Gastrocnemius medialis (tissue), 4 donors: ENCODE measurements at regions not wholly inside any gene's neighbourhood (a gene's known extent, or its start where the extent isn't known, plus 50 kb on each side); places are given as distances from the start of the nearest gene placed in this dataset.
"Not testable (repeated sequence)": the region's sequence is repeated elsewhere in the genome, so short reads cannot be mapped to it uniquely, and the experiment has no call there.

Experiments
- ATAC-seq, 2 donors: fragments of 150-250 bp; one replicate each; pipeline ENCODE4 v1.9.1; 2016
- DNase-seq, 2 donors: peaks; one replicate each; pipeline ENCODE4 v3.0.0-alpha.2; 2019
- H3K27ac ChIP-seq, 4 donors: fragments of 200-600 bp; sonication (generic); 1 replicate in 1 of 4; 2 replicates in 3 of 4; pipeline ENCODE4 v1.5.1; 2016 to 2018; ENCODE audit warnings: mild to moderate bottlenecking in 2 of 4, moderate library complexity in 1 of 4
- H3K27me3 ChIP-seq, 3 donors: fragments of 200-600 bp; sonication (generic) in 2 of 3; 1 replicate in 1 of 3; 2 replicates in 2 of 3; pipeline versions ENCODE4 v1.5.1 to v1.6.0; 2016 to 2019; ENCODE audit warnings: mild to moderate bottlenecking in 1 of 3, moderate library complexity in 1 of 3
- H3K36me3 ChIP-seq, 2 donors: fragments of 200-600 bp; sonication (generic) in 1 of 2; one replicate each; pipeline ENCODE4 v1.5.1; 2017 to 2018
- H3K4me1 ChIP-seq, 2 donors: fragments of 200-600 bp; sonication (generic) in 1 of 2; one replicate each; pipeline ENCODE4 v1.5.1; 2016 to 2017; ENCODE audit warnings: mild to moderate bottlenecking in 2 of 2
- H3K4me3 ChIP-seq, 4 donors: fragments of 200-600 bp; sonication (generic) in 3 of 4; 1 replicate in 1 of 4; 2 replicates in 3 of 4; pipeline ENCODE4 v1.5.1; 2016 to 2019; ENCODE audit warnings: mild to moderate bottlenecking in 2 of 4
- H3K9me3 ChIP-seq, 3 donors: fragments of 200-600 bp; sonication (generic) in 2 of 3; 1 replicate in 1 of 3; 2 replicates in 2 of 3; pipeline ENCODE4 v1.5.1; 2016 to 2019
- CTCF ChIP-seq, 5 experiments: fragments of 450-650 bp in 3 of 5; fragments of 200-600 bp in 2 of 5; sonication (generic) in 2 of 5; IDR thresholded peaks in 4 of 5; conservative IDR thresholded peaks in 1 of 5; 1 replicate in 4 of 5; 2 replicates in 1 of 5; pipeline ENCODE4 v1.5.1; 2016 to 2019; ENCODE audit warnings: antibody characterized with exemption in 5 of 5, mild to moderate bottlenecking in 3 of 5, moderate library complexity in 3 of 5
- POLR2A ChIP-seq, 2 donors: fragments of 450-650 bp; IDR thresholded peaks; one replicate each; pipeline ENCODE4 v1.6.1; 2017; ENCODE audit warnings: antibody characterized with exemption in 2 of 2, mild to moderate bottlenecking in 2 of 2, moderate library complexity in 2 of 2
- in situ Hi-C, 4 donors: fragments of 200-750 bp; cut with MboI; loops; one replicate each; pipeline versions ENCODE4 v1.15.0 to v1.8.0; 2017; ENCODE audit warnings: low sequenced_read_pairs in 4 of 4
- intact Hi-C: fragments of 100-400 bp; cut with DNase I; formaldehyde crosslinking; loops from one replicate; pipeline ENCODE4 v1.15.1; 2023; ENCODE audit warnings: low total_unique reads

DNA sequence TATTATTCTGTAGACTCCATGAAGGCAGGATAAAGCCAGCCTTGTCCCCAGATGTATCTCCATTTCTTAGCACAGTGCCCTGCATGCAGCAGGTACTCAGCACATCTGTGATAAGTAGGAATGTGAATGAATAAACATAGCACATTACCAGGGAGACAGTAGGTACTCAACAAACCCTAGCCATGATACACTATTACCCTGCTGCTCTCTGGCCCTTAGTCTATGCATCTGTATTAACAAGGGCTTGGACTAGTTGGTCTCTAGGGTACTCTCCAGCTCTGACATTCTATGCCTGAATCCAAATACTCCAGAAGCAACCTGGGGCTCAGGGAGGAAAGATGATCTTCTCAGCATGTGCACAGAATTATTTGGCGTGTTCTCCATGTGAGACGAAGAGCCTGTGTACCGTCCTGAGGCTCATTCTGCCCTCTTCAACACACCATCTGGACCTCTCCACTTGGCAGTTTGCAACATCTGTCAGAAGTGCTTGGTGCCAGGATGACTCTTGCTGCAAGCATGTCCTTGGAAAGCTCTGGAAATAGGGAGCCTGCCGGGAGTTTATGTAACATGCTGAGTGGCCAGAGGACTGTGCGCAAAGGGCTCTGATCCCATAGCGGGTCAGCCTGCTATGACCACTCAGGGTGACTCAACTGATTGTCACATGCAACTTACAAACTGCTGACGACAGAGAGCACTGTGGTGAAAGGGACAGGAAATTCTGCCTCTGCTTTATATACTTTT lies 228.2 kb upstream of the USP24 start:
- peak; percentile 91 to 93 for DNase-seq
- no peak overlapping the region for H3K4me3 ChIP-seq
- in situ Hi-C loops (no loop called here), intact Hi-C loops (loop anchor here (5.0 kb wide), 1 partner anchor 1139 kb away; no protein-coding TSS in a partner anchor)
- H3K9me3 ChIP-seq, result no peaks in the 10 kb centered on the region
- H3K27me3 ChIP-seq, result no peaks in the 10 kb centered on the region
- peak overlapping the region; percentile 71 to 79 (median 74) for H3K27ac ChIP-seq
- no peaks in the 10 kb centered on the region for H3K36me3 ChIP-seq
- ATAC-seq, result peak; percentile 97 to 99
- peak in 1 of 2 donors; percentile 23 for TF ChIP-seq POLR2A (IDR thresholded peaks at IDR 0.05)
- TF ChIP-seq CTCF (IDR thresholded peaks at IDR 0.05 in 4 of 5, conservative IDR thresholded peaks at IDR 0.05 in 1 of 5), result no peak
- H3K4me1 ChIP-seq, result peaks cover 0 to 10% of the 10 kb centered on the region in 2 donors

DNA sequence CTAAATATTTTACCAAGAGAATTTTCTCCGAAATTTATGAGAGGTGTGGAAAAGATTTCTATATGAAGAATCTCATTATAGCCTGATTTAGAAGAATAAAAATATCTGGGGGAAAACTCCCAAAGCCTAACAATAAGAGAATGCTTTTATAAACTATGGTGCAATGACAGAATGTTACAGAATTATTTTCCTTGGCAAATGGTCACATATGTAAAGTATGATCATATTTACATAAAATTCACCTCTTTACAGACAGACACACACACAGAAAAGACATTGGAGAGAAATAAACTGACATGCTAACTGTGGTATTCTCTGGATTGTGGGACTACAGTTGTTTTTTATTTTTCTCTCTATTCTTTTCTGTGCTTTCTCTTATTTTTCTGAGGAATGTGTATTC lies 226.3 kb upstream of the USP24 start:
- no peaks in the 10 kb centered on the region for H3K9me3 ChIP-seq
- ATAC-seq (no peak), DNase-seq (no peak)
- TF ChIP-seq POLR2A (IDR thresholded peaks at IDR 0.05), result no peak
- no peak for TF ChIP-seq CTCF (IDR thresholded peaks at IDR 0.05 in 4 of 5, conservative IDR thresholded peaks at IDR 0.05 in 1 of 5)
- H3K4me3 ChIP-seq, result no peak overlapping the region
- peaks cover 0 to 10% of the 10 kb centered on the region in 2 donors for H3K4me1 ChIP-seq
- H3K27ac ChIP-seq, result no peak overlapping the region
- in situ Hi-C loops, result no loop called here
- intact Hi-C loops, result loop anchor here (5.0 kb wide), 1 partner anchor 1141 kb away; no protein-coding TSS in a partner anchor
- no peaks in the 10 kb centered on the region for H3K27me3 ChIP-seq
- no peaks in the 10 kb centered on the region for H3K36me3 ChIP-seq

DNA sequence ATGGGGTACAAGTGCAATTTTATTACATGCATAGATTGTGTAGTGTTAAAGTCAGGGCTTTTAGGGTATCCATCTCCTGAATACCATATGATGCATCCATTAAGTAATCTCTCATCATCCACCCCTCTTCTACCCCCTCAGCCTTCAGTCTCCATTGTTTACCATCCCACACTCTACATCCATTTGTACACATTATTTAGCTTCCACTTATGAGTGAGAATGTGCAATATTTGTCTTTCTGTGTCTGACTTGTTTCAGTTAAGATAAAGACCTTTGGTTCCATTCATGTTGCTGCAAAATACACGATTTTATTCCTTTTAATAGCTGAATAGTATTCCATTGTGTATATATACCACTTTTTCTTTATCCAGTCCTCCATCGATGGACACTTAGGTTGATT lies 222.5 kb upstream of the USP24 start:
- in situ Hi-C loops (no loop called here), intact Hi-C loops (no loop called here)
- Histone ChIP-seq H3K4me1 (no peaks in the 10 kb centered on the region), H3K27ac (no peak overlapping the region), H3K36me3 (no peaks in the 10 kb centered on the region), H3K4me3 (no peak overlapping the region), H3K9me3 (no peaks in the 10 kb centered on the region), H3K27me3 (no peaks in the 10 kb centered on the region)
- DNase-seq (no peak), ATAC-seq (no peak)
- no peak for TF ChIP-seq POLR2A (IDR thresholded peaks at IDR 0.05)
- TF ChIP-seq CTCF (IDR thresholded peaks at IDR 0.05 in 4 of 5, conservative IDR thresholded peaks at IDR 0.05 in 1 of 5), result no peak

GRCh38 chr1:55430720-55431119 lies 215.6 kb upstream of the USP24 start:
- H3K9me3 ChIP-seq, intact Hi-C loops, H3K4me1 ChIP-seq, in situ Hi-C loops, H3K27me3 ChIP-seq, DNase-seq, H3K4me3 ChIP-seq, H3K27ac ChIP-seq, ATAC-seq, H3K36me3 ChIP-seq: not testable (repeated sequence)

- intact Hi-C loops, in situ Hi-C loops, ATAC-seq: not testable (repeated sequence)
These were observed 215.0 kb upstream of the USP24 start for GRCh38 chr1:55430206-55430605.

More at GRCh38 chr1:55430206-55430605, 215.0 kb upstream of the USP24 start:
- H3K4me3 ChIP-seq, H3K27me3 ChIP-seq, H3K27ac ChIP-seq, H3K36me3 ChIP-seq, H3K9me3 ChIP-seq, H3K4me1 ChIP-seq, DNase-seq: not testable (repeated sequence)
